ENCODE measurements at regions not wholly inside any gene's neighbourhood (a gene's known extent, or its start where the extent isn't known, plus 50 kb on each side); places are given as distances from the start of the nearest gene placed in this dataset.

DNA sequence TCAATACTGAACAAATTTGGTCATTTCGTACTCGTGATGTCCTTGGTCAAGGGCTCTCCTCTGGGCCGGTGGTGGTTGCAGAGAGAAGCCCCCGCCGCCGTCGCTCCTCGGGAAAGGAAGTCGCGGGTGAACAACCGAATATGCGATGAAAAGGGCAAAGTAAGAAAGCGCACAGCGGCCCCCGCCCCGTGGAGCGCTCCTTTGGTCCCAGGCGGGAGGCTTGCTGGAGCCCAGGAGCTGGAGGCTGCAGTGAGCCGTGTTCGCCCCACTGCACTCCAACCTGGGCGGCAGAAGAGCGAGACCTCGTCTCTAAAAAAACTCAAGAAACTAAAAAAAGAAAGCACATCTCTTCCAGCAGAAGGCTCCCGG is 108.4 kb upstream of the LARP1 start:
- peak overlapping the region in 1 of 3 experiments; percentile 75; a peak in 1 of 6 replicates for H3K4me3 ChIP-seq (replicated peaks in 1 of 3; ENCODE audit: insufficient read depth in 1 of 3, low read depth in 2 of 3, low read length in 3 of 3)
- FAIRE-seq (no peak), ATAC-seq (peak; percentile 16), DNase-seq (ENCODE audit: low spot score) (no peak)
- H3K27me3 ChIP-seq (ENCODE audit: control insufficient read depth in 1 of 2, insufficient read depth in 2 of 2, low read length in 2 of 2), result no peaks in the 10 kb centered on the region
- ChIA-PET CTCF (ENCODE audit: low intra/inter-chr PET ratio, low total read pairs) (no interaction called here), POLR2A (interaction anchor here (0.5 to 1.5 kb wide), 18 partner anchors 12 to 307 kb away, joined by 3 to 12 read pairs (median 4); partner anchors contain the start of genes CNOT8 and GEMIN5)
- peak overlapping the region; percentile 98 for H3K4me2 ChIP-seq (ENCODE audit: low read depth, low read length)
- H3K79me2 ChIP-seq (ENCODE audit: insufficient read depth, low read length), result no peaks in the 10 kb centered on the region
- H3K36me3 ChIP-seq (replicated peaks in 1 of 2; ENCODE audit: control insufficient read depth in 1 of 2, insufficient read depth in 2 of 2, low read length in 2 of 2), result no peaks in the 10 kb centered on the region
- no peaks in the 10 kb centered on the region for H3K9me3 ChIP-seq (ENCODE audit: low read length)
- TF ChIP-seq MEIS1 (CRISPR knock-in tag; IDR thresholded peaks at IDR 0.05; ENCODE audit: borderline replicate concordance), result no peak
- TF ChIP-seq, protein P1, sequence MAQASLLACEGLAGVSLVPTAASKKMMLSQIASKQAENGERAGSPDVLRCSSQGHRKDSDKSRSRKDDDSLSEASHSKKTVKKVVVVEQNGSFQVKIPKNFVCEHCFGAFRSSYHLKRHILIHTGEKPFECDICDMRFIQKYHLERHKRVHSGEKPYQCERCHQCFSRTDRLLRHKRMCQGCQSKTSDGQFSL (CRISPR knock-in tag; IDR thresholded peaks at IDR 0.05), result no peak
- TF ChIP-seq, protein P2, sequence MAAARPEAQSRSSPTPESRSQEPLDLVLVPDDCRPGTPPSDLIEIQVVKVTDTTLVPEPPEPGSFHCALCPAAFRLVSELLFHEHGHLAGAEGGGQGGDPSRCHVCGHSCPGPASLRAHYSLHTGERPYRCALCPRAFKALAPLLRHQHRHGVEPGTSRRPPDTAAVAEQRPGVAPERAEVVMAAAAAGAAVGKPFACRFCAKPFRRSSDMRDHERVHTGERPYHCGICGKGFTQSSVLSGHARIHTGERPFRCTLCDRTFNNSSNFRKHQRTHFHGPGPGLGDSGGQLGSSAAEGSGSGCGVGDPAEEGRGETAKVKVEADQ (CRISPR knock-in tag; IDR thresholded peaks at IDR 0.05; ENCODE audit: borderline replicate concordance), result no peak
- TF ChIP-seq ZSCAN30 (CRISPR knock-in tag; IDR thresholded peaks at IDR 0.05), result no peak
- TF ChIP-seq SALL2 (CRISPR knock-in tag; IDR thresholded peaks at IDR 0.05), result no peak
- TF ChIP-seq HOXA5 (CRISPR knock-in tag; IDR thresholded peaks at IDR 0.05), result no peak
- TF ChIP-seq, protein P3, sequence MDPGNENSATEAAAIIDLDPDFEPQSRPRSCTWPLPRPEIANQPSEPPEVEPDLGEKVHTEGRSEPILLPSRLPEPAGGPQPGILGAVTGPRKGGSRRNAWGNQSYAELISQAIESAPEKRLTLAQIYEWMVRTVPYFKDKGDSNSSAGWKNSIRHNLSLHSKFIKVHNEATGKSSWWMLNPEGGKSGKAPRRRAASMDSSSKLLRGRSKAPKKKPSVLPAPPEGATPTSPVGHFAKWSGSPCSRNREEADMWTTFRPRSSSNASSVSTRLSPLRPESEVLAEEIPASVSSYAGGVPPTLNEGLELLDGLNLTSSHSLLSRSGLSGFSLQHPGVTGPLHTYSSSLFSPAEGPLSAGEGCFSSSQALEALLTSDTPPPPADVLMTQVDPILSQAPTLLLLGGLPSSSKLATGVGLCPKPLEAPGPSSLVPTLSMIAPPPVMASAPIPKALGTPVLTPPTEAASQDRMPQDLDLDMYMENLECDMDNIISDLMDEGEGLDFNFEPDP (CRISPR knock-in tag; conservative IDR thresholded peaks at IDR 0.05), result no peak
- TF ChIP-seq RFX5 (IDR thresholded peaks at IDR 0.05; ENCODE audit: low read depth, low read length), result no peak
- peak overlapping the region; percentile 74 for H3K27ac ChIP-seq (ENCODE audit: extremely low read length, insufficient read depth, low read length)
- TSS peak; percentile 95 for BruUV-seq (replicated peaks)
- peak overlapping the region; percentile 62 for H3K9ac ChIP-seq (ENCODE audit: insufficient read depth, low read depth, low read length)
- no peaks in the 10 kb centered on the region for H4K20me1 ChIP-seq (ENCODE audit: insufficient read depth, low read length)
- no peak overlapping the region for H2AFZ ChIP-seq (ENCODE audit: low read length)
- 92% methylated on average over 24 of the region's 24 CpGs for WGBS (ENCODE audit: low lambda C conversion rate)
- H3K4me1 ChIP-seq (ENCODE audit: insufficient read depth, low read length), result peaks cover 67% of the 10 kb centered on the region
- in situ Hi-C loops (cut with HindIII; ENCODE audit: extremely low pct_ligation_motif_present, low pct_unique_long_range_greater_than_20kb), result loop anchor here (5.0 to 10.0 kb wide), 2 partner anchors 166 to 358 kb away; no protein-coding TSS in a partner anchor
- intact Hi-C loops (cut with micrococcal nuclease; ENCODE audit: unreplicated experiment), result loop anchor here (1.0 to 10.0 kb wide), 2 partner anchors 291 to 358 kb away; no protein-coding TSS in a partner anchor
